DOHH2 (cell line): ENCODE measurements at regions not wholly inside any gene's neighbourhood (a gene's known extent, or its start where the extent isn't known, plus 50 kb on each side); places are given as distances from the start of the nearest gene placed in this dataset.

Source experiments
- H3F3A ChIP-seq: fragments of 200-600 bp; sonication (generic), shearing (Covaris generic); 2 replicates; pipeline ENCODE4 v1.6.0; 2016; ENCODE audit warnings: antibody characterized with exemption, mild to moderate bottlenecking; ENCODE audit not compliant: control insufficient read depth, insufficient read depth
- H3K27ac ChIP-seq: fragments of 200-600 bp; sonication (generic); 2 replicates; pipeline ENCODE4 v1.5.1; 2014; ENCODE audit warnings: low read depth, mild to moderate bottlenecking, low read length, moderate library complexity
- H3K27me3 ChIP-seq: fragments of 200-600 bp; sonication (generic); 2 replicates; pipeline ENCODE4 v1.6.1; 2014; ENCODE audit warnings: mild to moderate bottlenecking, low read length, mixed read lengths; ENCODE audit not compliant: control insufficient read depth
- H3K36me3 ChIP-seq: fragments of 200-600 bp; sonication (generic); 2 replicates; pipeline ENCODE4 v1.6.1; 2014; ENCODE audit warnings: mild to moderate bottlenecking, low read length, moderate library complexity, mixed read lengths; ENCODE audit not compliant: control insufficient read depth
- H3K4me1 ChIP-seq: fragments of 200-600 bp; sonication (generic); 2 replicates; pipeline ENCODE4 v1.6.1; 2014; ENCODE audit warnings: mild to moderate bottlenecking, low read length, mixed read lengths; ENCODE audit not compliant: control insufficient read depth
- H3K4me2 ChIP-seq: fragments of 200-600 bp; sonication (generic); 2 replicates; pipeline ENCODE4 v1.6.0; 2014; ENCODE audit warnings: mild to moderate bottlenecking, low read length, moderate library complexity
- H3K4me3 ChIP-seq: fragments of 200-600 bp; sonication (generic); 2 replicates; pipeline ENCODE4 v1.5.1; 2014; ENCODE audit warnings: mild to moderate bottlenecking, low read length, mixed read lengths
- H3K79me2 ChIP-seq: fragments of 200-600 bp; sonication (generic); 2 replicates; pipeline ENCODE4 v1.6.1; 2014; ENCODE audit warnings: mild to moderate bottlenecking, low read length, mixed read lengths; ENCODE audit not compliant: control insufficient read depth
- H3K9me2 ChIP-seq: fragments of 200-600 bp; sonication (generic); replicated peaks from 2 replicates; pipeline ENCODE4 v1.6.1; 2014; ENCODE audit warnings: mild to moderate bottlenecking, low read length, mixed read lengths; ENCODE audit not compliant: control insufficient read depth
- H3K9me3 ChIP-seq: fragments of 200-600 bp; sonication (generic); 2 replicates; pipeline ENCODE4 v1.6.1; 2014; ENCODE audit warnings: antibody characterized with exemption, low read length, mixed read lengths; ENCODE audit not compliant: control insufficient read depth, insufficient read depth
- H4K20me1 ChIP-seq: fragments of 200-600 bp; sonication (generic); 2 replicates; pipeline ENCODE4 v1.6.0; 2014; ENCODE audit warnings: low read depth, mild to moderate bottlenecking, antibody characterized with exemption, low read length, moderate library complexity; ENCODE audit not compliant: control insufficient read depth, insufficient read depth
- EZH2phosphoT487 ChIP-seq: fragments of 200-600 bp; sonication (generic); IDR thresholded peaks from 2 replicates; pipeline ENCODE4 v1.6.1; 2017; ENCODE audit warnings: borderline replicate concordance, mild to moderate bottlenecking, antibody characterized with exemption, low read length, moderate library complexity, mixed read lengths
- TF ChIP-seq, protein P1 (sequence below): fragments of 200-600 bp; sonication (generic); IDR thresholded peaks from one replicate; pipeline ENCODE4 v1.5.1; 2014; ENCODE audit warnings: antibody characterized with exemption, mild to moderate bottlenecking, low read depth, low read length; ENCODE audit not compliant: poor library complexity, severe bottlenecking

DNA sequence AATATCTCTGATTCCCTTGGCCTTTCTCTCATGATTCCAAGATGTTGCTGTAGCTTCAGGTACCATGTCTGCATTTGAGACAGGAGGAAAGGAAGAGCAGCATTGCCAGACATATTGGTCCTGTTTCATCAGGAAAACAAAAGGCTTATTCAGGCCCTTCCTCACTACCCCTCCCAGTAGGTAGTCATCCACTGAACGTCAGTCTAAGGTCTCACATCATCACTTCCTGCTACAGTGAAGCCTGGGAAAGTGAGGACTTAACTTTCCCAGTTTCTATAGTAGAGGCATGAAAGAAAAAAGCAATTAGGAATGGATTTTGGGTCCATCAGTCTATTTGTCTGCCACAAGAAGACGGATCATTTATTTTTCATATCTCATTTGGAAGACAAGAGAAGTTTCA, 85.7 kb upstream of the SOX4 start:
- TF ChIP-seq EZH2phosphoT487 = no peak
- TF ChIP-seq, protein P1, sequence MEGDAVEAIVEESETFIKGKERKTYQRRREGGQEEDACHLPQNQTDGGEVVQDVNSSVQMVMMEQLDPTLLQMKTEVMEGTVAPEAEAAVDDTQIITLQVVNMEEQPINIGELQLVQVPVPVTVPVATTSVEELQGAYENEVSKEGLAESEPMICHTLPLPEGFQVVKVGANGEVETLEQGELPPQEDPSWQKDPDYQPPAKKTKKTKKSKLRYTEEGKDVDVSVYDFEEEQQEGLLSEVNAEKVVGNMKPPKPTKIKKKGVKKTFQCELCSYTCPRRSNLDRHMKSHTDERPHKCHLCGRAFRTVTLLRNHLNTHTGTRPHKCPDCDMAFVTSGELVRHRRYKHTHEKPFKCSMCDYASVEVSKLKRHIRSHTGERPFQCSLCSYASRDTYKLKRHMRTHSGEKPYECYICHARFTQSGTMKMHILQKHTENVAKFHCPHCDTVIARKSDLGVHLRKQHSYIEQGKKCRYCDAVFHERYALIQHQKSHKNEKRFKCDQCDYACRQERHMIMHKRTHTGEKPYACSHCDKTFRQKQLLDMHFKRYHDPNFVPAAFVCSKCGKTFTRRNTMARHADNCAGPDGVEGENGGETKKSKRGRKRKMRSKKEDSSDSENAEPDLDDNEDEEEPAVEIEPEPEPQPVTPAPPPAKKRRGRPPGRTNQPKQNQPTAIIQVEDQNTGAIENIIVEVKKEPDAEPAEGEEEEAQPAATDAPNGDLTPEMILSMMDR = no peak
- no peaks in the 10 kb centered on the region for H3K79me2 ChIP-seq
- no peaks in the 10 kb centered on the region for H4K20me1 ChIP-seq
- H3K27me3 ChIP-seq = no peaks in the 10 kb centered on the region
- no peaks in the 10 kb centered on the region for H3K4me1 ChIP-seq
- H3K9me3 ChIP-seq = no peaks in the 10 kb centered on the region
- H3K36me3 ChIP-seq = no peaks in the 10 kb centered on the region
- H3K27ac ChIP-seq = no peak overlapping the region
- H3K9me2 ChIP-seq = no peaks in the 10 kb centered on the region
- no peak overlapping the region for H3K4me3 ChIP-seq
- no peak overlapping the region for H3K4me2 ChIP-seq
- H3F3A ChIP-seq = no peaks in the 10 kb centered on the region

DNA sequence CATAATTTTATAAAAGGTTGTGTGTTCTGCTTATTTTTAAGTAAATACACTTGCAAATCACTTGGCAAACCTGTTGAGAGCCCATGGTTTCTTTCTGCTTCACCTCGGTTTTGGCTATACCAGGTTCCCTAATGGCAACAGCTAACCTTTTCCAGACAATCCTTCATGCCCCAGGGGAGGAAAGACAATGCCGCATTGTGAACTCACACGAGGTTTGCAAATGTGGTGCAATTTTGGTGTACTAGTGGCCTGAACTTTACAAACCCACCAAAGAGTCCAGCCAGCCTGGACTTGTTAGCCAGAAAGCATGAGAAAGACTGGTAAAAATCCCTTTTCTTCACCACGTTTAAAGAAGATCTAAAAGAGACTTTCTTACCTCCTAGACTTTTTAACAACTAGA, 84.8 kb upstream of the SOX4 start:
- Histone ChIP-seq H3K4me2 (no peak overlapping the region), H3F3A (no peaks in the 10 kb centered on the region), H3K27me3 (no peaks in the 10 kb centered on the region), H3K9me2 (no peaks in the 10 kb centered on the region), H4K20me1 (no peaks in the 10 kb centered on the region), H3K27ac (no peak overlapping the region), H3K4me3 (no peak overlapping the region), H3K4me1 (no peaks in the 10 kb centered on the region), H3K79me2 (no peaks in the 10 kb centered on the region), H3K36me3 (no peaks in the 10 kb centered on the region), H3K9me3 (no peaks in the 10 kb centered on the region)
- TF ChIP-seq EZH2phosphoT487 = no peak

DNA sequence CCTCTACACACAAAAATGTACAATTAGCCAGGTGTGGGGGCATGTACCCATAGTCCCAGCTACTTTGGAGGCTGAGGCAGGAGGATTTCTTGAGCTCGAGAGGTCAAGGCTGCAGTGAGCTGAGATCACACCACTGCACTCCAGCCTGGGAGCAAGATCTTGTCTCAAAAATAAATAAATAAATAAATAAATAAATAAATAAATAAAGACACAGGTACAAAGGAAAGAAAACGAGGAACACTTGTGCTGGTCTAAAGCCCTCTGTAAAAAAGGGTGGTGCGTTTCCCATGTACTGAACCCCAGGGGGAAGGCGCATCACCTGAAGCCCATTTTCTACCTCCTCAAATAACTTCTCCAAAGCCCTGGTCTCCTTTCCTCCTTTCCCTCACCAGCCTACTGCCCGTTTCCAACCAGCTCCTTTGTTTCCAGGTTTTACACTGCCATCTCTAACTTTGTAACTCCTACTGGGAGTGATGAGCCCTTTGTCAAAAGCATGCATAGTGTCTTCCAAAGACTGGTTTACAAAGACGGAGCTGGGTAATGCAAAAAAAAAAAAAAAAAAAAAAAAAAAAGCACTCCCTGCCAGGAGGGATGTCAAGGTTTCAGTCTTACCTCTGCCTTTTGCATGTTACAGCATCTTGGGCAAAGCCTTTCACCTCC, 81.5 kb upstream of the SOX4 start:
- Histone ChIP-seq H3K4me2 (no peak overlapping the region), H3K79me2 (no peaks in the 10 kb centered on the region), H3K9me2 (no peaks in the 10 kb centered on the region), H3K27me3 (no peaks in the 10 kb centered on the region), H3K4me1 (no peaks in the 10 kb centered on the region), H3K36me3 (no peaks in the 10 kb centered on the region), H4K20me1 (no peaks in the 10 kb centered on the region), H3K4me3 (no peak overlapping the region), H3F3A (no peaks in the 10 kb centered on the region), H3K27ac (no peak overlapping the region), H3K9me3 (no peaks in the 10 kb centered on the region)
- TF ChIP-seq, protein P1 = no peak
- no peak for TF ChIP-seq EZH2phosphoT487

DNA sequence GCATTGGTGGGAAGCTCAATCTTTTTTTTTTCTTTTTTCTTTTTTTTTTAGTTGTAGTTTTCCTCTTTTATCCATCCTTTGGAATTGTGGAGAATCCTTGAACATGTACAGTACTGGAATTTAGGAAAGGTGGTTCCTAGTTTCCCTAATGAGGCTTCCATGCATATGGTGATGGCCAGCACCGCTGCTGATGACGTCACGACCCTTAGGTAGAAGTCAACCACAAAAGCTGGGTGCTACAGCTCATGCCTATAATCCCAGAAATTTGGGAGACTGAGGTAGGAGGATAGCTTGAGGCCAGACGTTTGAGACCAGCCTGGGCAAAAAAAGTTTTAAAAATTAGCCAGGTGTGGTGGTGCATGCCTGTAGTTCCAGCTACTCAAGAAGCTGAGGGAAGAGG, 79.3 kb upstream of the SOX4 start:
- H3K79me2 ChIP-seq = no peaks in the 10 kb centered on the region
- no peak overlapping the region for H3K27ac ChIP-seq
- H4K20me1 ChIP-seq = no peaks in the 10 kb centered on the region
- H3K4me2 ChIP-seq = no peak overlapping the region
- H3K4me3 ChIP-seq = no peak overlapping the region
- H3K9me3 ChIP-seq = no peaks in the 10 kb centered on the region
- no peaks in the 10 kb centered on the region for H3K27me3 ChIP-seq
- no peaks in the 10 kb centered on the region for H3K36me3 ChIP-seq
- H3K9me2 ChIP-seq = no peaks in the 10 kb centered on the region
- H3F3A ChIP-seq = no peaks in the 10 kb centered on the region
- no peaks in the 10 kb centered on the region for H3K4me1 ChIP-seq
- TF ChIP-seq EZH2phosphoT487 = no peak
